BJ (cell line): ENCODE measurements at regions not wholly inside any gene's neighbourhood (a gene's known extent, or its start where the extent isn't known, plus 50 kb on each side); places are given as distances from the start of the nearest gene placed in this dataset.
"Not testable (repeated sequence)": the region's sequence is repeated elsewhere in the genome, so short reads cannot be mapped to it uniquely, and the experiment has no call there.

ENCODE experiments used
- CTCF ChIA-PET: fragments of 350-600 bp; formaldehyde crosslinking; extraction: SDS; loops from one replicate; lab custom pipeline; 2021; ENCODE audit warnings: antibody characterized with exemption, inconsistent platforms; lab: Yijun Ruan, JAX
- POLR2A ChIA-PET: fragments of 300-600 bp; sonication (Branson Sonifier 250); formaldehyde crosslinking; extraction: SDS; loops from one replicate; lab custom pipeline; 2021; ENCODE audit warnings: antibody characterized with exemption; lab: Charles Lee
- DNase-seq: peaks from one replicate; pipeline ENCODE4 v3.0.0-alpha.2; 2011; ENCODE audit warnings: low read depth
- H3K27me3 ChIP-seq: 2 replicates; pipeline ENCODE4 v1.6.0; 2011; ENCODE audit warnings: low read length; ENCODE audit not compliant: control insufficient read depth, insufficient read depth
- H3K36me3 ChIP-seq: 2 replicates; pipeline ENCODE4 v1.5.1; 2011; ENCODE audit warnings: low read length; ENCODE audit not compliant: control insufficient read depth, insufficient read depth
- H3K4me3 ChIP-seq: 2 replicates; pipeline ENCODE4 v1.5.1; 2011; ENCODE audit warnings: low read depth, mild to moderate bottlenecking, control low read depth, low read length
- TF ChIP-seq, protein P1 (sequence below): IDR thresholded peaks from 2 replicates; pipeline ENCODE4 v1.5.1; 2011; ENCODE audit warnings: low read depth, mild to moderate bottlenecking, control low read depth, inconsistent platforms, low read length, moderate library complexity; ENCODE audit not compliant: insufficient read depth

DNA sequence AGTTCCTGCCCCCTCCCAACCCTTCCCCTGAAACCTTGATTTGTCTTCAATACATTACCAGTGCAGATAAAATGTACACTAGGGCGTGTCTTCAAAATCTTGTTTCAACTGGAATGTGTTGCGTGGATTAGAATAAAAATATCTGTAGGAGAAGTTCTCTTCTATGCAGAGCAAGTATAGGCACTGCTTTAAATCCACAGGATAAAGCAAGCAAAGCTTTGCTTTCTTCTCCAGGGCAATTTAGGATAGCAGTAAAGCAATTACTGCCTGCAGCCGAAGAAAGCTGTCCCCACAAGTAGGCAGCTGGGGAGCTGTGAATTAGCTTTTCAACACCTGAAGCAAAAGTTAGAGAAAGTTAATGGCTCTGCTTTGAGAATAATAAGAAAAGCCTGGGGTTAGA, 329.7 kb upstream of the KCNMB2 start:
- H3K4me3 ChIP-seq = no peak overlapping the region
- DNase-seq = no peak
- ChIA-PET CTCF (no interaction called here), POLR2A (no interaction called here)
- no peaks in the 10 kb centered on the region for H3K36me3 ChIP-seq
- no peaks in the 10 kb centered on the region for H3K27me3 ChIP-seq
- TF ChIP-seq, protein P1, sequence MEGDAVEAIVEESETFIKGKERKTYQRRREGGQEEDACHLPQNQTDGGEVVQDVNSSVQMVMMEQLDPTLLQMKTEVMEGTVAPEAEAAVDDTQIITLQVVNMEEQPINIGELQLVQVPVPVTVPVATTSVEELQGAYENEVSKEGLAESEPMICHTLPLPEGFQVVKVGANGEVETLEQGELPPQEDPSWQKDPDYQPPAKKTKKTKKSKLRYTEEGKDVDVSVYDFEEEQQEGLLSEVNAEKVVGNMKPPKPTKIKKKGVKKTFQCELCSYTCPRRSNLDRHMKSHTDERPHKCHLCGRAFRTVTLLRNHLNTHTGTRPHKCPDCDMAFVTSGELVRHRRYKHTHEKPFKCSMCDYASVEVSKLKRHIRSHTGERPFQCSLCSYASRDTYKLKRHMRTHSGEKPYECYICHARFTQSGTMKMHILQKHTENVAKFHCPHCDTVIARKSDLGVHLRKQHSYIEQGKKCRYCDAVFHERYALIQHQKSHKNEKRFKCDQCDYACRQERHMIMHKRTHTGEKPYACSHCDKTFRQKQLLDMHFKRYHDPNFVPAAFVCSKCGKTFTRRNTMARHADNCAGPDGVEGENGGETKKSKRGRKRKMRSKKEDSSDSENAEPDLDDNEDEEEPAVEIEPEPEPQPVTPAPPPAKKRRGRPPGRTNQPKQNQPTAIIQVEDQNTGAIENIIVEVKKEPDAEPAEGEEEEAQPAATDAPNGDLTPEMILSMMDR = no peak

DNA sequence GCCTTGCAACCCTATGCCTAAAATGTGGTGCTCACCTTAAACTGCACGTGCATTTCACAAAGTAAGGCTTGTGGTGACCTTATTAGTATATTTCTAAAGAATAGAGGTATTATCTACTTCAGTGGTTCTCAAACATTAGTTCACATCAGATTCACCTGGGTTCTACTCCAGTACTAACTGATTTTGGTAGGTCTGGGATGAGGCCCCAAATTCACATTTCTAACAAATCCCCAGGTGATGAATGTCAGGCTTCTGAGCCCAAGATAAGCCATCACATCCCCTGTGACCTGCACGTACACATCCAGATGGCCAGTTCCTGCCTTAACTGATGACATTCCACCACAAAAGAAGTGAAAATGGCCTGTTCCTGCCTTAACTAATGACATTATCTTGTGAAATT, 329.1 kb upstream of the KCNMB2 start:
- H3K4me3 ChIP-seq, POLR2A ChIA-PET, H3K27me3 ChIP-seq, H3K36me3 ChIP-seq, CTCF ChIA-PET, DNase-seq: not testable (repeated sequence)

DNA sequence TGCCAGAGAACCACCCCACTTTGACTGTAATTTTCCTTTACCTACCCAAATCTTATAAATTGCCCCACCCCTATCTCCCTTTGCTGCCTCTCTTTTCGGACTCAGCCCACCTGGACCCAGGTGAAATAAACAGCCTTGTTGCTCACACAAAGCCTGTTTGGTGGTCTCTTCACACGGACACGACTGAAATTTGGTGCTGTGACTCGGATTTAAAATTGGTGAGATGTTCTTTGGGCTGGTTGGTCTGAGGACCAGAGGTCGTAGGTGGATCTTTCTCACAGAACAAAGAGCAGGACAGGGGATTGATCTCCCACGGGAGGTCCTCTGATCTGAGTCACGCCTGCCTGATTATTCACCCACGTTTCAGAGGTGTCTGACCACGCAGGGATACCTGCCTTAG, 328.6 kb upstream of the KCNMB2 start:
- POLR2A ChIA-PET, H3K36me3 ChIP-seq, H3K4me3 ChIP-seq, H3K27me3 ChIP-seq, CTCF ChIA-PET, DNase-seq: not testable (repeated sequence)

DNA sequence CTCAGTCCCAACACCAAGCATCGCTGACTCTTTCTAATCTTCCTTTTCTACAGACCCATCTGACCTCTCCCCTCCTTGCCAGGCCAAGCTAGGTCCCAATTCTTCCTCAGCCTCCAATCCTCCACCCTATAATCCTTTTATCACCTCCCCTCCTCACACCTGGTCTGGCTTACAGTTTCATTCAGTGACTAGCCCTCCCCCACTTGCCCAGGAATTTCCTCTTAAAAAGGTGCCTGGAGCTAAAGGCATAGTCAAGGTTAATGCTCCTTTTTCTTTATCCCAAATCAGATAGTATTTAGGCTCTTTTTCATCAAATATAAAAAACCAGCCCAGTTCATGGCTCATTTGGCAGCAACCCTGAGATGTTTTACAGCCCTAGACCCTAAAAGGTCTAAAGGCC, 327.1 kb upstream of the KCNMB2 start:
- DNase-seq, H3K27me3 ChIP-seq, CTCF ChIA-PET, H3K36me3 ChIP-seq, POLR2A ChIA-PET, H3K4me3 ChIP-seq: not testable (repeated sequence)

DNA sequence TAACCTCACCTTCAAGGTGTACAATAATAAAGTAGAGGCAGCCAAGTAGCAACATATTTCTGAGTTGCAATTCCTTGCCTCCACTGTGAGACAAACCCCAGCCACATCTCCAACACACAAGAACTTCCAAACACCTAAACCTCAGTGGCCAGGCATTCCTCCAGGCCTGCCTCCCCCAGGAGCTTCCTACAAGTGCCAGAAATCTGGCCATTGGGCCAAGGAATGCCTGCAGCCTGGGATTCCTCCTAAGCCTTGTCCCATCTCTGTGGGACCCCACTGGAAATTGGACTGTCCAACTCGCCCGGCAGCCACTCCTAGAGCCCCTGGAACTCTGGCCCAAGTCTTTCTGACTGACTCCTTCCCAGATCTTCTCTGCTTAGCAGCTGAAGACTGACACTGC, 326.6 kb upstream of the KCNMB2 start:
- POLR2A ChIA-PET, DNase-seq: not testable (repeated sequence)

DNA sequence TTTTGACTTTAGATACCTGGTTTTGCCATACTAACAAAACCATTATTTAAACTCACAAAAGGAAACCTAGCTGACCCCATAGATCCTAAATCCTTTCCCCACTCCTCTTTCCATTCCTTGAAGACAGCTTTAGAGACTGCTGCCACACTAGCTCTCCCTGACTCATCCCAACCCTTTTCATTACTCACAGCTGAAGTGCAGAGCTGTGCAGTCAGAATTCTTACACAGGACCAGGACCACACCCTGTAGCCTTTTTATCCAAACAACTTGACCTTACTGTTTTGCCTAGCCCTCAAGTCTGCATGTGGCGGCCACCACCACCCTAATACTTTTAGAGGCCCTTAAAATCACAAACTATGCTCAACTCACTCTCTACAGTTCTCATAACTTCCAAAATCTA, 325.1 kb upstream of the KCNMB2 start:
- peak; percentile 12 for DNase-seq
- CTCF ChIA-PET = interaction anchor here (0.9 kb wide), 1 partner anchor 23 kb away, joined by 3 read pairs; no protein-coding TSS in a partner anchor
- H3K27me3 ChIP-seq, H3K4me3 ChIP-seq, POLR2A ChIA-PET, H3K36me3 ChIP-seq: not testable (repeated sequence)

More for the DNA sequence above, 326.6 kb upstream of the KCNMB2 start:
- H3K36me3 ChIP-seq, CTCF ChIA-PET, H3K4me3 ChIP-seq, H3K27me3 ChIP-seq: not testable (repeated sequence)

DNA sequence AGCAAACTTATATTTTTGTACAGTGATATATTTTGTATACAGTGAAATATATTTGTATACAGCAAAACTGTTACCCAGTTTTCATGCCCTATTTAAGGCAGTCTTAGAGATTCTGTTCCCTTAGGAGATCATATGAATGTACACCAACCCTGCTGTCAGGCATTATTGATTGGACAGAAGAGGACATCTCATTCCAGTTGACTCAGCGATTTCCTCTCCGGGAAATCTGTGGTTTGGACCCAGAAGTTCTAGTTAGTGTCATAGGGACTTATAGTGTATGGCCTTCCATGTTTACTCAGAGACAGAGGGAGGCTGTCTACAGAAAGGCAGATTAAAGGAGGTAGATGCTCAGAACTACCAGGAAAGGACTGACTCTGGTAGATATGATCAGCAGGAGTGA, 318.8 kb upstream of the KCNMB2 start:
- Histone ChIP-seq H3K27me3 (no peaks in the 10 kb centered on the region), H3K4me3 (no peak overlapping the region), H3K36me3 (no peaks in the 10 kb centered on the region)
- ChIA-PET CTCF (interaction anchor here (0.9 kb wide), 1 partner anchor 62 kb away, joined by 3 read pairs; no protein-coding TSS in a partner anchor), POLR2A (no interaction called here)
- DNase-seq = no peak
- TF ChIP-seq, protein P1 = no peak

DNA sequence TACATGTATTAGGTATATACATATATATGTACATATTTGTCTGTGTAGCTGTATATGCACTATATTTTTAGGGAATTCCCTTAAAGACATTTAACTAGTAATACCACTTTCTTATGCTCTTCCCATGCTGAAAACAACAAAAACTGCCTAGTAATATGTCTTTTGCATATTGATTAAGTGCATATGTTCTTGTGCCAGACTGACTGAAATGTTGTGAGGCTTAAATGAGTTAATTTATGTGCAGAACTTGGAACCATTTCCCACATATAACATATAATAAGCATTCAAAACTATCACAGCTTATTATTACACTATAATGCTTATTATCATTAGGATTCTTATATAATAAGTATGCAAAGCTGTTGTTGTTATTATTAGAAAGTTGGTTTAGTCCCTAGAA, 318.0 kb upstream of the KCNMB2 start:
- Histone ChIP-seq H3K36me3 (no peaks in the 10 kb centered on the region), H3K27me3 (no peaks in the 10 kb centered on the region), H3K4me3 (no peak overlapping the region)
- TF ChIP-seq, protein P1 = no peak
- ChIA-PET CTCF (interaction anchor here (0.9 kb wide), 1 partner anchor 62 kb away, joined by 3 read pairs; no protein-coding TSS in a partner anchor), POLR2A (no interaction called here)
- no peak for DNase-seq

DNA sequence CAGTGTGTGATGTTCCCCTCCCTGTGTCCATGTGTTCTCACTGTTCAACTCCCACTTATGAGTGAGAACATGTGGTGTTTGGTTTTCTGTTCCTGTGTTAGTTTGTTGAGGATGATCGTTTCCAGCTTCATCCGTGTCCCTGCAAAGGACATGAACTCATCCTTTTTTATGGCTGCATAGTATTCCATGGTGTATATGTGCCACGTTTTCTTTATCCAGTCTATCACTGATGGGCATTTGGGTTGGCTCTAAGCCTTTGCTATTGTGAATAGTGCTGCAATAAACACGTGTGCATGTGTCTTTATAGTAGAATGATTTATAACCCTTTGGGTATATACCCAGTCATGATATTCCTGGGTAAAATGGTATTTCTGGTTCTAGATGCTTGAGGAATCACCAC, 316.6 kb upstream of the KCNMB2 start:
- CTCF ChIA-PET, H3K27me3 ChIP-seq, DNase-seq, H3K4me3 ChIP-seq, H3K36me3 ChIP-seq, POLR2A ChIA-PET: not testable (repeated sequence)
